HG02798 (cell line): ENCODE measurements at regions not wholly inside any gene's neighbourhood (a gene's known extent, or its start where the extent isn't known, plus 50 kb on each side); places are given as distances from the start of the nearest gene placed in this dataset.
"Not testable (repeated sequence)": the region's sequence is repeated elsewhere in the genome, so short reads cannot be mapped to it uniquely, and the experiment has no call there.

Experiments
- ATAC-seq: cut with Tn5 transposase; IDR thresholded peaks from one replicate; pipeline ENCODE4 v1.9.1; 2021; ENCODE audit warnings: mild to moderate bottlenecking; ENCODE audit not compliant: unreplicated experiment, poor library complexity

DNA sequence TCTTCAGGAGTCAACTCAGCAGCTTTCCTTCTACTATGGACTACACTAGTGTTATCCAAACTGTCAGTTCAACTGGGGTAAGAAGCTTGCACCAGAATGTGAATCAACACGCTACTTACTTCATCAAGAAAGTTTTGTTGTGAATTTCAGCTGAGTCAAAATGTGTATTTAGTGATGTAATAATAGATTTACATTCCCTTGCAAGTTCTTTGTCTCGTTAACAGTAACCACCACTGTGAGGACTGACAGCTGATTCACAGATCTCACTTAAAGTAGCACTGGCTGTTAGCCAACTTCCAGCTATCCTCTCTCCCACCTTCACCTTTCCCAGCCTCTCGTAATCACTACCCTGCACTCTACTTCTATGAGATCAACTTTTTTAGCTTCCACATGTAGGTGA, 445.3 kb downstream of the NTRK2 start:
- no peak for ATAC-seq

DNA sequence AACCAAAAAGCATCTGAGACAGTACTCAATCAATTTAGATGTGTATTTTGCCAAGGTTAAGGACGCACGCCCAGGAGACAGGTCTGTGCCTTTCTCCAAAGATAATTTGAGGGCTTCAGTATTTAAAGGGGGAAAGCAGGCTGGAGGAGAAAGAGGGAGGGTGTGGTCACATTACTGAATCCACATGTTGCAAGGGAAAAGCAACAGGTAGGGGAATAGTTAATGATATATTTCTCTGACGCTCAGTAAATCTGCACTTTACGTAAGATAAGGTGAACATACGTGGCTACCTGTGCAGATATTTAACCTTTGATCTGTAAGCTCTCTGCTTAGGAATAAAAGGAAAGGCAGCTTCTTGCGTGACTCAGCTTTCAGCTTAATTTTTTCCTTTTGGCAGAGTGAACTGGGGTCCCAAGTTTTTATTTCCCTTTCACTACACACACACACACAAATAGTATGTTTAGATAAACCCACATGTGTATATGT, 443.4 kb downstream of the NTRK2 start:
- ATAC-seq: no peak

DNA sequence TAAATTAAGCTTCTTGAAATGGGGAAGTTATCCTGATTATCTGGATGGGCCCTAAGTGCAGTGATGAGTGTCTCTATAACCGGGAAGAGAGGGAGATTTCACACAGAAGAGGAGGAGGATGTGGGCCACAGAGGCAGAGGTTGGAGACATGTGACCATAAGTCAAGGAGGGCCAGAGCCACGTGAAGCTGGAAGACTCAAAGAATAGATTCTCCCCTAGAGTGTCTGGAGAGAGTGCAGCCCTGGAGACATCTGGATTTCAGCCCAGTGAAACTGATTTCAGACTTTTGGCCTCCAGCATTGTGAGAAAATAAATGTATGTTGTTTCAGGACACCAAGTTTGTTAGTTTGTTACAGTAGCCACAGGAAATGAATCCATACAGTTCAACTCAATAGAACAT, 442.9 kb downstream of the NTRK2 start:
- ATAC-seq: no peak

DNA sequence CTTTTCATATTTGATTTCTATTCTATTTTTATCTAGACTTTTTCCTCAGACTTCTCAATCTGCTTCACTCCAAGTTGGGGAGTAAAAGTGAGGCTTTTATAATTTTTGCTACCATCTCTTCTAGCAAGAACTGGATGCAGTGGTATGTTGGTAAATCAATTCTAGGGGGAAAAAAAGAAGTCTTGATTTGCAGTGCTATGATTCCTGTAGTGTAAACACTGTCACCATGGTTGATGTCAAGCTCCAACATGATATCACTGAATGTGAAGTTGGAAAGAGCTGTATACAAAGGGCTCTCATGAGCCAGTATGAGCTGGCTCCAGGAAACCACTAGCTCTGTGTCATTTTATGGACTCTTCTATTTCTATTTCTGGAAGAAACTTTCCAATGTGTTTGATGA, 439.2 kb downstream of the NTRK2 start:
- ATAC-seq: no peak

DNA sequence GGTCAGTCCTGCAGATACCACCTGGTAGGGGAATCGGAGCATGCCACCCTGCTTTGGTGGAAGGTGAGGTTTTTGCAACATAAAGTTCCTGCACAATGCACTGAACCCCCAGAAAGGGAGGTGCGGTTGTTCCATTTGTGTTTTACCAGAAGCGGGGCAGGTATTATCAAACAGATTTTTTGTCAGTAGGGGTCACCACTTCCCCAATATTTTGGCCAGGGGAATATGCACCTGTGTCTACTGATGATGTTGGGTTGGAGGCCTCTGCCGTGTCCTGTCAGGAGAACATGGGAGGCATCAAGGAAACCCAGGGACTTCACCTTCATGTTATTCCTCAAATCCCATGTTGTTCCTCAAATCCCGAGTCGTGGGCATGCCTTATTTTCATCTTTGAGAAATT, 438.7 kb downstream of the NTRK2 start:
- ATAC-seq: no peak

DNA sequence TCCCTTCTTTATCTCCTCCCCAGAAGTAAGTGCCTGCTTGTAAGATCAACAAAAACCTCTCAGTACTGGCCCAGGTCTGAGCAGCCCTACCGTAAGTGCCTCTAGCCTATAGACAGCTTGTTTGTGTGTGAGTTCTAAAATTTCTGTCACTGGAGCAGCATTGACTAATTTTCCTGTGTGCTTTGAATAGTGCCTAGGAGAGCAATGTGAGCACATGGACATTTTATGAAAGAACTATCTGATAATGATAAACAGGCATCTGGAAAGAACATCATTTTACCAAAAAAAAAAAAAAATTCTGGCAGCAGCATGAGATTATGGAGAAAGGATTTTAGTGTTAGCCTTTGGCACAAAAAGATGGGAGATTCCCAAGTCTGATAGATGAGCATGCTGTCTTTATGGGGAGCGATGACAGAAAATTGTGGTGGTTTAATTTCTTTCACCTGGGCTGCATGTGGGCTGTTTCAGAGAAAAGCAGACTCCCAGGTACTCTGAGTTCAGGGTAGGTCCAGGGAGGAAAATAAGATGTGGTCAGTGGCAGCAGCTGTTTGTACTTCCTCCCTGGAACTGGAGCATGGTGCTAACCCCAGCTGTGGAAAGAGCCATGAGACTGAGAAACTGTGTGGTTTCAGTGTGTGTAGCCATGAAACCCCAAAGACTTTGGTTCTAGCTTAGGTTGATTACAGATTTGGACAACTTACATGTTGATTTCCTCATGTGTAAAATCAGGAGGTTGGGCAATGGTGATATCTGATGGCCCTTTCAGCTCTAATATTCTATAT, 419.9 kb downstream of the NTRK2 start:
- no peak for ATAC-seq

DNA sequence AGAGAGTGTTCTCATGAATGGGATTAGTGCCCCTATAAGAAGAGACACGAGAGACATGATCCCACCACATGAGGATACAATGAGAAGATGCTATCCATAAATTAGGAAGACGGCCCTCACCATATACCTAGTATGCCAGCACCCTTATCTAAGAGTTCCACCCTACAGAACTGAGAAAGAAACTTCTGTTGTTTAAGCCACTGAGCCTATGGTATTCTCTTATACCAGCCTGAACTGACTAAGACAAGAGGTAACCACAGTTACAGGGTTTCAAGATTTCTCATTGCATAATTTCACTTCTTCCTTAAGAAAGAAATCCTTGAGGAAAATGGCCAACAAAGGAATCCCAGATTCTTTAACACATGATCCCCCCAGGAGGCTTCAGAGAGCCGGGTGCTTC, 412.4 kb downstream of the NTRK2 start:
- no peak for ATAC-seq

DNA sequence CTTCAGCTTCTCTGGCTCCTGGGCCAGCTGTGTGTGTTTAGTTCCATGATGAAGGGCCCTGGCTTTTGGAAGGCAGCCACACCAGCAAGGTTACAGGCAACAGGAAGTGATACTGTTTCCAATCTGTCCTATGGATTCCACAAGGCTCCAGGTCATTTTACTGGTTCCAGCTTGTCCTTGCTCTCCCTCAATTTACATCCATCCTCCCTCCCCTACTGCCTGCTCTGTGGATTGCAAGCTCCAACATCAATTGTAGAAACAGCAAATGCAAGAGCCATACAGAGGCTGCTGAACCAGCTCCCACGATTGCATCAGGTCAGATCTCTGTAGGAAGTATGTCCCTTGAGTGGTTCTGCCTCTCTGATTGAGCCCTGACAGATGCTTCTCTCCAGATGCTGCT, 409.8 kb downstream of the NTRK2 start:
- no peak for ATAC-seq

DNA sequence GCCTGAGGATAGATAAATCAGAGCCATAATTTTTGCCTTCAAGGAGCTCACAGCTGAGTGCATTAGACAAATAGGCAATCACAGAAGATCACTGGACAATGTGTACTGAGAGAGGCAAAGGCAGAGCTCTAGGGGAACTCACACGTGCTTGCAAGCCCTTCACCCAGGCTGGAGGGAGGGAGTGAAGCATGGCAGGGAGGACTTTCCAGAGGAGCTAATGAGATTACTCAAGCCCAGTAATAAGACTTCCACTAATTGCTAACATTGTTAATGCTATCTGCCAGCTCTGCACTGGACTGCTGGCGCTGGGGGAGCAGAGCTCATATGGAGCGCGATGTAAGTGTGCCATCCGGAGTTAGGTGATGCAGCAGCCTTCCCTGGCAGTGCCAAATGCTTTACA, 408.4 kb downstream of the NTRK2 start:
- ATAC-seq: no peak

DNA sequence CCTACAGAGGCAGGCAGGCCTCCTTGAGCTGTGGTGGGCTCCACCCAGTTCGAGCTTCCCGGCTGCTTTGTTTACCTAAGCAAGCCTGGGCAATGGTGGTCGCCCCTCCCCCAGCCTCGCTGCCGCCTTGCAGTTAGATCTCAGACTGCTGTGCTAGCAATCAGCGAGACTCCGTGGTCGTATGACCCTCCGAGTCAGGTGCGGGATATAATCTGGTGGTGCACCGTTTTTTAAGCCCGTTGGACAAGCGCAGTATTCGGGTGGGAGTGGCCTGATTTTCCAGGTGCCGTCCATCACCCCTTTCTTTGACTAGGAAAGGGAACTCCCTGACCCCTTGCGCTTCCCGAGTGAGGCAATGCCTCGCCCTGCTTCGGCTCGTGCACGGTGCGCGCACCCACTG, 407.6 kb downstream of the NTRK2 start:
- not testable (repeated sequence) for ATAC-seq
